Renal cortical epithelial cell (primary cell): ENCODE measurements at regions not wholly inside any gene's neighbourhood (a gene's known extent, or its start where the extent isn't known, plus 50 kb on each side); places are given as distances from the start of the nearest gene placed in this dataset.

Experiments used
- DNase-seq: peaks from one replicate; pipeline ENCODE4 v3.0.0-alpha.2; 2011; ENCODE audit warnings: low read depth

DNA sequence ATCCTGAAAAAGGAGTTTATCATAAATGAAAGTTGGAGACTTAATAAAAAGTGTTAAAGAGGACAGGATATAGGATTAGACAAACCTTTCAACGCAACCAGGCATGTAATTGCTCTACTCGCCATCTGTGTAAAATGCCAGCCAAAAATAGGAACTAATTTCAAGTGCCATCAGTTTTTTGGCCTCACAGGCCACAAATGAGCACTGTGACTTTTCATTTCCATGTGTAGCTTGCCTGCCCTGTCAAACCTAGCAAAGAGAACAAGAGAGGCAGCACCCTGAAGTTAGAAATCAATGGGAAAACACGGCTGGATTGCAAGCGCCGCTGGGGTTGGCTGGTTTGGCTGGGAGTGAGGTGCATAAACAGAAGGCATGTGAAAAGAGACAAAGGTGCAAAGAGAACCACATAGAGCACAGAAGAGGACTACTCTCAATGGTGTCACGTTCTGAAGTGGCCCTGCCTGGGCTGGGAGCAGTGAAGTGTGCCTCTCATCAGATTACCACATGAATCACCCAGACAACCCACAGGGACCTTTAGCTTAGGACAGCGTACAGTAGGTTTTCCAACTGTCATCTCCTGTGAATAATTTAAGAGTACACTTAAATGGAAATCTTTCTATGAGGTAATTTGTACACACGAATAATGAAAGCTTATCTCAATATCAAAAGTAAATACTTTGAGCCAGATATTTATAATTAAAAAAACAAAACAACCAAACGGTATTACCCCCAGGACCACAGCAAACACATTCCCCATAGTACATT is 78.0 kb upstream of the NHSL1 start:
- DNase-seq: peak; percentile 40

GRCh38 chr6:138580040-138580439 is 80.7 kb upstream of the NHSL1 start:
- DNase-seq: no peak

DNA sequence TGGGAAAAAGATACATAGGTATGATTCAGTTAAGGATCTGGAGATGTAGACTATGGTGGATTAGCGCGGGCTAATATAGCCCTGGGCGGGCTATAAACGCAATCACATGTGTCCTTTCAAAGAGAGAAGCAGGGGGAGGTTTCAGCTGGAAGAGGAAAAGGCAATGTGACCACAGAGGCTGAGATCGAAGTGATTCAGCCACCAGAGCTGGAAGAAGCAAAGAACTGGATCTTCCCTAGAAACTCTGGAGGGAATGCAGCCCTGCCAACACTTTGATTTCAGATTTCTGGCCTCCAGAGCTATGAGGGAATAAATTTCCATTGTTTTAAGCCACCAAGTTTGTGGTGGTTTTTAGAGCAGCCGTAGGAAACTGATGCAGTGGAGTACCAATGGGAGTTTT is 81.5 kb upstream of the NHSL1 start:
- no peak for DNase-seq

DNA sequence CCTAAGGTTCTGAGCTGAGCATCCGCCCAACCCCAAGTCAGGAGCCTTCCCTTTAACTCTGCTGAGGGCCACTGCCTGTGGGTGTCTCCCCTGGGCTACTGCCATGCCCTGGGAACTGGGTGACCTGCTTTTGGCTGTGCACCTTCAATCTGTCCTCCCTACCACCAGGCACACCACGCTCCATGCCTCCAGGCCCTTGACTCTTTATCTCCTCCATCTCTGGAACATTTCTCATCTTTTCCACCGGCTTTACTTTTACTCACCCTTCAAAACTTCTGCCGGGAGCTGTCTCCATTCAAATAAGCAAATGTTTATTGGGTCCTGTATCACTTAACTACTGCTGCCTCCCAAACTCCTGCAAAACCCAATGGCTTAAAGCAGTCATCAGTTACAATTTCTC is 83.3 kb upstream of the NHSL1 start:
- no peak for DNase-seq

- no peak for DNase-seq
Observed at GRCh38 chr6:138586638-138587037, 87.3 kb upstream of the NHSL1 start.

DNA sequence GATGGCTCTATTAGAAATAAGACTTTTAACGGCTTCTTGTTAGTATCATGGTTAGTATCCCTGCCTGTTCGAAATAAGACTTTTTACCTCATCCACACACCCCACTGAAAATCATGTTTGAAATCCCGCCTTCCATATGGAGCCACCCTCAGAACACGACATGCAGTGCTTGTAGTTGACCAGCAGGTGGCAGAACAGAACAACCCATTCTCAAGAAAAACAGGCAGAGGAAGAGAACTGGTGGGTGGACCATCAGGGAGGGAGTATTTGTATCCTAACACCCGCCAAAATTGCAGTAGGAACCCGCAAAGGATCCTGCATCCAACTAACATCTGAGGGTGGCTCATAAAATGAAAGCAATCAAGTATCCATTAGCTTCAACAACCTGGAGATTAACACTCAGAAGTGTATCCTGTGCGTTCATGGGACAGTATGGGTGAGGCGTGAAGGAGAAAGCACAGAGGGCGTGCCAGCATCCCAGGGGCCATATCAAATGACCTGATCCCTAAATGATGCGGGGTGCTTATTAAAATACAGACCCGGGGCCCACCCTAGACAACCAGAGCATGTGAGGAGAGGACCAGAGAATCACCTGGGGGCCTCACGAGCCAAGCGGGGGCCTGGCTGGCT is 89.6 kb upstream of the NHSL1 start:
- peak; percentile 72 for DNase-seq

GRCh38 chr6:138590796-138591709 is 91.8 kb upstream of the NHSL1 start:
- peak; percentile 67 for DNase-seq

GRCh38 chr6:138592749-138593123 is 93.4 kb upstream of the NHSL1 start:
- DNase-seq: no peak

- peak; percentile 95 for DNase-seq
Observed at GRCh38 chr6:138593124-138593877, 94.0 kb upstream of the NHSL1 start.

- DNase-seq: no peak
Observed at GRCh38 chr6:138593909-138594757, 94.8 kb upstream of the NHSL1 start.

GRCh38 chr6:138594758-138595140 is 95.5 kb upstream of the NHSL1 start:
- DNase-seq: no peak

- no peak for DNase-seq
Observed at GRCh38 chr6:138596126-138596525, 96.8 kb upstream of the NHSL1 start.

DNA sequence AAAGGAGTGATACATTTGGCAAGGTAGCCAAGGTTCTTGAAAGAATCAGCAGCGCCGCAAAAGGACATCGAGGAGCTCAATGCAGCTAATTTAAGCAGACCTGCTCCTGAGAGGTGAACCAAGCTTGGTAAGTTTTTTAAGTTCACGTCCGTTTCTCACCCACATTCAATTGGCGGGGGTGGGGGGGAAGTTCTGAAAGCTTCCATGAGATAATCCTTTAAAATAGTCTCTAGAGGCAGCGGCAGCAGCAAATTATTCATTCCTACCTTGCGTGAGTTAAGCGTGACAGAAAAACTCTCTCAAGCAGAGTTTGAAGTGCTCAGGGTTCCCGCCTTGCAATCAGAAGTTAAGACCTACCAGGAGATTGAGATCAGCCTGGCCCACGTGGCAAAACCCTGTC is 97.3 kb upstream of the NHSL1 start:
- DNase-seq: no peak

DNA sequence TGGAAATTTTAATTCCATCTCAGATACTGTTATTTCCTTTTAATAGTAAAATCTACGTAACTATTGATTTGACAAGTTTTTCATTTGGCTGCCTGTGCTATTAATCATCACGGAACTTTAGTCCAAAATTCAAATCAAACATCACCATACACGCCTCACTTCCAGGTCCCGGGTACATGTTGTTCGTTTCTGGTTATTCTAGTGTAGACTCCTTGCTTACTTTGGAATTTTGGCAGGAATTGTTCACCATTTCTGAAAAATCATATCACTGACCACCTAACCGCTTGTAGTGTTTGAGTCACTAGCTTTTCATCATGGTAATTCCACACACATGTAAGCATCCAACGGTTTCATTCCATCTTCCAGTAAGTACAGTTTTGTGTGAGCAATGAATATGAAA is 98.0 kb upstream of the NHSL1 start:
- no peak for DNase-seq

DNA sequence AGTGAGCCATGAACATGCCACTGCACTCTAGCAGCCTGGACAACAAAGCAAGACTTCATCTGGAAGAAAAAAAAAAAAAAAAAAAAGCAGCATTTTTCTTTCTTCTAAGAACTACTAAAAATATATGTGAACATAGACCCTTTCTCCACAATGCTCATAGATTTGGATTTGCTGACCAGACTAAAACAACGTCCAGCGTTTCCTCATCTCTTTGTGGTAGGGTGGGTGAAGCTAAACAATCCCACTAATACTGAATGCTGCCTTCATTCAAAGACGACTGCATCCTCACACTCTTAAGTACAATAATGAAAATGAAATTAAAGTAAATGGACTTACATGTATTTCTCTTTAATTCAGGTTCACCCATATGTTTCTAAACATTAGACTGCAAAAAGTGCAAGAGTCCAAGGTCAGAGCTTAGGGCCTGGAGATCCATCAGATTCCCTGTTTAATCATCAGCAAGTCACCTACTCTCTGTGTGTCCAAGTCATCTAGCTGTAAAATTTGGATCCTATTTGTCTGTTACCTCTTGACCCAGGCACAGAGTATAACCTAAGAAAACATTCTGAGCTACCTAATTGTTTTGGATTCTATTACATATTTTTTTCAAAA is 99.4 kb upstream of the NHSL1 start:
- DNase-seq: no peak

DNA sequence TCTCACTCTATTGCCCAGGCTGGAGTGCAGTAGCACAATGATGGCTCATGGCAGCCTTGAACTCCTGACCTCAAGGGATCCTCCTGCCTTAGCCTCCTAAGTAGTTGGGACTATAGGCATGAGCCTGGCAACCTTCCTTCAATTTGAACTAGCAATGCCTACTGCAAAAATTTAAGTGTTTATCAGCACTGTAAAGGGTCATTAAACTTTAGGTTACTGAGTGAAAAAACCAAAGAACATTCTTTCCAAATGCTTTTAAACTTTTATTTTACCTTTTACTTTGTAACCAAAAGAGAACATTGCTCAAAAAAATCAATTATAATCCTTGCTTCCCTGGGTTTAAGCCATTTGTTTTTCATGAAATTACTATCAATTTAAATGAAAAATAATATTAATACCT is 101.0 kb upstream of the NHSL1 start:
- DNase-seq: no peak

DNA sequence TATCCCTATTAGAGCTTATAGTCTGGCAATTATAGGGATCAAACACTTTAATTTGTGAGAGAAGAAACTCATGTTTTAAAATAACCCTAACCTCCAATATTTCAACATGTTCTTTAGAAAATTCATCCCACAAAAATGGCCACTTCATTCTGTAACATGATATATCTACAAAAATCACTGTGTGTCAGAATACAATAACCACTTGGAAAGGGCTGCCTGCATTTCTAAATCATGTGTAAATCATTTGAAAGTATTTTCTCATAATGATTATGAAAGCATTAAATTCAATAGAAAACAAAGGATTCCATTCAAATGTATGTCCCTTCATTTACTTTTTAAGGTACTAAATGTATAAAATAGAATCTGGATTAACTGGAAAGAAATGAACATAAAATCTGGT is 101.4 kb upstream of the NHSL1 start:
- no peak for DNase-seq

DNA sequence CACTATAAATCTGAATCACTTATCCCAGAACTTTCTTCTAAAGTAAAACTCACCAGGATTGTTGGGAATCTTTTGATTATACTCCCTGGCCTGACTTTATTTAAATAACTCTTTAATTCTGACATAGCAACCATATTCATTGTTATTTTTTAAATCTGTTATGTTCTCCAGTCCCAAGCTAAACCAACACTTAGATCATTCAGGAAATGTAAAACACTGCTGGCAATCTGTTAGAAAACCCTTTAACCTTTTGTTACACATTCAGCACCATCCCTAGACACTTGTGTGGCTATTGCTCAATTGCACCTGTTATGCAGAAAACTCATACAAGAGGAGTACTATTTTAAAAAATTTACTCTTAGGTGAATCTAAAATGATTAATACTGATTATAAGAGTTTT is 101.8 kb upstream of the NHSL1 start:
- DNase-seq: peak; percentile 27

- DNase-seq: no peak
Observed at GRCh38 chr6:138605958-138606357, 106.7 kb upstream of the NHSL1 start.
